Epithelial cell of proximal tubule (primary cell): ENCODE measurements at regions not wholly inside any gene's neighbourhood (a gene's known extent, or its start where the extent isn't known, plus 50 kb on each side); places are given as distances from the start of the nearest gene placed in this dataset.

ENCODE experiments used
- DNase-seq: peaks from one replicate; pipeline ENCODE4 v3.0.0-alpha.2; 2011; ENCODE audit warnings: low read depth
- H3K4me3 ChIP-seq: 2 replicates; pipeline ENCODE4 v1.5.1; 2011; ENCODE audit warnings: low read depth, mild to moderate bottlenecking, low read length
- CTCF ChIP-seq: conservative IDR thresholded peaks from 2 replicates; pipeline ENCODE4 v1.5.1; 2012; ENCODE audit warnings: low read depth, mild to moderate bottlenecking, low read length

- TF ChIP-seq CTCF = no peak
- H3K4me3 ChIP-seq = no peak overlapping the region
- DNase-seq = no peak
These were observed 75.1 kb upstream of the B3GAT2 start for GRCh38 chr6:71031912-71032311.

- H3K4me3 ChIP-seq = no peak overlapping the region
- DNase-seq = no peak
- TF ChIP-seq CTCF = no peak
These were observed 76.3 kb upstream of the B3GAT2 start for GRCh38 chr6:71033171-71033570.

- TF ChIP-seq CTCF = no peak
- no peak for DNase-seq
- H3K4me3 ChIP-seq = no peak overlapping the region
These were observed 77.0 kb upstream of the B3GAT2 start for GRCh38 chr6:71033890-71034289.

GRCh38 chr6:71034563-71035345 lies 77.9 kb upstream of the B3GAT2 start:
- DNase-seq = no peak
- no peak overlapping the region for H3K4me3 ChIP-seq
- no peak for TF ChIP-seq CTCF

GRCh38 chr6:71035871-71036270 lies 79.0 kb upstream of the B3GAT2 start:
- H3K4me3 ChIP-seq = no peak overlapping the region
- no peak for DNase-seq
- no peak for TF ChIP-seq CTCF

- H3K4me3 ChIP-seq = no peak overlapping the region
- TF ChIP-seq CTCF = no peak
- DNase-seq = no peak
These were observed 82.0 kb upstream of the B3GAT2 start for GRCh38 chr6:71038711-71039344.

- no peak for DNase-seq
- TF ChIP-seq CTCF = no peak
- no peak overlapping the region for H3K4me3 ChIP-seq
These were observed 83.2 kb upstream of the B3GAT2 start for GRCh38 chr6:71040043-71040442.
